HG03432 (cell line): ENCODE measurements at regions not wholly inside any gene's neighbourhood (a gene's known extent, or its start where the extent isn't known, plus 50 kb on each side); places are given as distances from the start of the nearest gene placed in this dataset.

Experiments used
- ATAC-seq: cut with Tn5 transposase; IDR thresholded peaks from one replicate; pipeline ENCODE4 v1.9.1; 2021; ENCODE audit warnings: mild to moderate bottlenecking, moderate library complexity; ENCODE audit not compliant: unreplicated experiment

- no peak for ATAC-seq
Measured at GRCh38 chrX:42624524-42624923, 153.4 kb downstream of the PPP1R2C start.

DNA sequence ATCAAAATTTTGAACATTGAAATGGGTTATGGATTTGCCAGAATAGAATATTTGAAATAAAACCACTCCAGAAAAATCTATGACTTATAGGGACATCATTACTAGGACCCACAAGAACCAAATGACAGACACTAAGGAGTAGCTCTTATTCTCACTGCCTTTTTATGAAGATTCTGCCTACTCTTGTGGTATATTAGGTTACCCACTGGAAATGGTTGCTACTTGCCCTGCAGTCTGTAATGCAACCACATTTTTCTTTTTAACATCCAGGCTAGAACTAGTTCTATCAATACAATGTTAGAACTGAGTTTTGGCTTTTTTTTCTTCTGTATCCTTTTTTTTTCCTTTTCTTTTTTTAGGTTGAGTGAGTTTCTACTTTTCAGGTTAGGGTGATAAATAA, 158.9 kb downstream of the PPP1R2C start:
- ATAC-seq, result no peak

DNA sequence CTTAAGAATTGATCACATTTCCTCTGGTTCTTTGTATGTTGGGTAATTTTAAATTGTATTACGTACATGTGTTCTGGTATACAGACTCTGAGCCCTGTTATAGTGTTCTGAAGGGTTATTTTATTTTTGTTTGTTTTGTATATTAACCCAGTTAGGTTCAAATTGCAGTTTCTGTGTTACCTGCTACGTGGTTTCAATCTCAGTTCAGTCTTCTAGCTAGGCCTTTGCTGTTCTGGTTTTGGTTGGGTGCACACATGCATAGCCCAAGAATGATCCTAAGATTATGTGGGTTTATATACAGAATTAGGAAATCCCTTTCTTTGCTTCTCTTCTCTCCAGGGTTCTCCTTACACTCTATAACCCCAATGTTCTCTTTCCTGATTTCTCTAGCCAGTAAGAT, 161.0 kb downstream of the PPP1R2C start:
- ATAC-seq, result peak; percentile 63

GRCh38 chrX:42615161-42615563, 162.8 kb downstream of the PPP1R2C start:
- ATAC-seq, result no peak

- ATAC-seq, result no peak
Measured at GRCh38 chrX:42606591-42606990, 171.4 kb downstream of the PPP1R2C start.

GRCh38 chrX:42604302-42604701, 173.7 kb downstream of the PPP1R2C start:
- no peak for ATAC-seq

- ATAC-seq, result no peak
Measured at GRCh38 chrX:42603016-42603415, 174.9 kb downstream of the PPP1R2C start.

GRCh38 chrX:42602566-42602965, 175.4 kb downstream of the PPP1R2C start:
- no peak for ATAC-seq

DNA sequence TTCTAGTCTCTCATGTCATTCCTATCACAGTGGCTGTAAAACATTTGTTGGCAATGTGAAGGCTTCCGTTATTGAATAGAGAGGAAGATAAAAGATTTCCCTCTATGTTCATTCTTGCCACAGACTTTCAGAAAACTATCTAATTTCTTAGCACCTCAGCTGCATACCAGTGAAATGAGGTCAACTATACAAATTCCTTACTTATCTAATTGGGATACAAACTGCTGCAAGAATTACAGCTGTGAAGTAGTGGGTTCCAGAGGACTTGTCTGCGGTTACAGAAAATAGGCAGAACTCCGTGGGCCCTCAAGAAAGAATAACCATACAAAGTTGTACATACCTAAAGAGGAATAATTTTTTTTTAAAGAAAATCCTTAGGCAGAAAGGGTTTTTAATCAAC, 175.8 kb downstream of the PPP1R2C start:
- ATAC-seq, result no peak

GRCh38 chrX:42597481-42597880, 180.5 kb downstream of the PPP1R2C start:
- ATAC-seq, result no peak

DNA sequence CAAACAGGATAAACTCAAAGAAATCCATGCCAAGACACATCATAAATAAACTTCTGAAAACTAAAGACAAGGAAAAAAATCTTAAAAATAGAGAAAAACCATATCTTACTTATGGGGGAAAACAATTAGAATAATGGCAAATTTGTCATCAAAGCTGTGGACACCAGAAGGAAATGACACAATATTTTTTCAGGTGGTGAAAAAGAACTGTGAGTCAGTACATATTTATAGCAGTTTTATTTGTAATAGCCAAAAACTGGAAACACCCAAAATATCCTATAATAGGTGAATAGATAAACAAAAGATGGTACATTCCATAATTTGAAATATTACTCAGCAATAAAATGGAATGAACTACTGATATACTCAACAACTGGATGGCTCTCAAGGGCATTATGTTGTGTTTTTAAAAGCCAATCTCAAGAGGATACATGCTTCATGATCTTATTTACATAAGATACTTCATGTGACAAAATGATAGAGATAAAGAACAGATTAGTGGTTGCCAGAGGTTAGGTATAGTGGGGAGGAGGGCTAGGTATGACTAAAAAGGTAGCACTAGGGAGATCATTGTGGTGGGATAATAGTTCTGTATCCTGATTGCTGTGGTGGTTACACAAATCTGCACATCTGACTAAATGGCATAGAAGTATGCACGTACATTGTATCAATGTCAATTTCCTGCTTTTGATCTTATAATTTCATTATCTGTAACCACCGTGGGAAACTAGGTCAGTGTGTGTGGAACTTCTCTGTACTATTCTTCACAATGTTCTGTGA, 191.9 kb downstream of the PPP1R2C start:
- no peak for ATAC-seq

- ATAC-seq, result no peak
Measured at GRCh38 chrX:42577936-42578470, 200.0 kb downstream of the PPP1R2C start.

GRCh38 chrX:42567268-42567667, 210.7 kb downstream of the PPP1R2C start:
- no peak for ATAC-seq

DNA sequence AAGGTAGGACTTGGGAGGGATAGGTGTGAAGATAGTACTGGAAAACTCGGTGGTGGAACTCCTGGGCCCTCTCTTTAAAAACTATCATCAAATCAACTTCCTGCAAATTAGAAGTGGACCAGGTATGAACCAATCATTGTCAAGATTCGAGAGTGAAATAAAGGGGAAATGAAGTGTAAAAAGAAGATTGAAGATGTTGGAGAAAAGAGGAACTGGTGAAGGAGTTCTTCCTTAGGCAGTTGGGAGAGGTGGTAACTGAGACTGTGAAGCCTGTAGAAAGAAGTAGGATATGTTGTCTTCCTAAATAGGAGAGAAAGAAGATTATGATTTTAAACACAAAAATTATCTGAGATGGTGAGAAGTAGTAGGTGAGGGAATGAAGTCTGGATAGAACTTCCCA, 212.2 kb downstream of the PPP1R2C start:
- ATAC-seq, result no peak

- ATAC-seq, result no peak
Measured at GRCh38 chrX:42546800-42547199, 231.2 kb downstream of the PPP1R2C start.

- no peak for ATAC-seq
Measured at GRCh38 chrX:42544883-42545282, 233.1 kb downstream of the PPP1R2C start.

GRCh38 chrX:42541554-42541953, 236.4 kb downstream of the PPP1R2C start:
- no peak for ATAC-seq

- no peak for ATAC-seq
Measured at GRCh38 chrX:42540146-42540545, 237.8 kb downstream of the PPP1R2C start.

DNA sequence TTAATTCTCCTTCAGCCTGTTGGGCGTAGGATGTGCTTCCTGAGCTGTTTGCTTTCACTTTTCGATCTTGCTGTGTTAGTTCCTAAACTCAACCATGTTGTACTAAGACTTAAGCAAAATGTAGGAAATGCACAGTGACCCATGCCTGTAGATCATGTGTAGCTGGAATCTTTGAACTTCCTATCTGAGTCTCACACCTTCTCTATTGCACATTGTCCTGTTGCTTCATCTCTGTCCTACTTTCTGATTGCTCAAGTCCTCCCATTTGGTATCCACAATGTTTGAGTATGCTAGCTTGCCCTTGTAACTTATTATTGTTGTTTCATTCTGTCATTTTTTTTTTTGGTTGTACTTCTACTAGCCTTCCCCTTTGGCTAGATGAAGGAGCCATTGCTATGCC, 239.6 kb downstream of the PPP1R2C start:
- no peak for ATAC-seq

DNA sequence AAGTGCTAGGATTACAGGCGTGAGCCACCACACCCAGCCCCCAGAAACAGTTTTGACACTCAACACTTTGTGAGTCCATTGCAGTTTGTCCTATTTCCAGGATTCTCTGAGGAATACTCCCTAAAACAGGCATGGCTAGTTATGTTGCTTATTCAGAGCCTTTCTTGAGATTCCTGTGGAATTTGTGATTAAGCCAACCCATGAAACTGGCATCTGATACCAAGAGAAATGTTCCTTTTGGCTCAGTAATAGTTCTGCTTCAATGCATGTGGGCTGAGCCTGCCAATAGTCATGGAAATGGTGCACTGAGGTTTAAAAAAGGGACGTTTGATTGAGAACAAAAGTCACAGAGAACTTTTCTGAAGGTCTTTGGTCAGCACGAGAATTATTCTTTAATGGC, 241.7 kb downstream of the PPP1R2C start:
- no peak for ATAC-seq

- ATAC-seq, result no peak
Measured at GRCh38 chrX:42535233-42535632, 242.7 kb downstream of the PPP1R2C start.

DNA sequence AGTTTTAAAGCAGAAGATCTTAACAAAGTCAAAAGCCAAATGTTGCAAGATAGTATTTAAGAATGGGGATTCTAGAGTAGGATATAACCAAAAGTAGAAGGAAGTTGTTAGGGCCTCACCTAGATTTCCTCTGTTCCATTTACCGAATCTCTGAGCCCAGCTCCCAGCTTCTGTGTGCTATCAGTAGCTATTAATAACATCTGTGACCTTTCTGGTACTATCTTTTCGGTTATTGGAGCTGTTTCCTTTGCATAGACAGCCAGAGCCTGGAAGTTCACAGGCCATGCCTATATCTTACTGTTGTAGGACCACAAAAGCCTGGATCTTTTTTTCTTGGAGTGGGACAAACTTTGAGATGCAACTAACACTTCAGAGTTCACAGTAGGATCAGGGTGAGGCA, 244.2 kb downstream of the PPP1R2C start:
- ATAC-seq, result no peak

GRCh38 chrX:42531441-42531840, 246.5 kb downstream of the PPP1R2C start:
- ATAC-seq, result no peak
